ENCODE measurements at regions not wholly inside any gene's neighbourhood (a gene's known extent, or its start where the extent isn't known, plus 50 kb on each side); places are given as distances from the start of the nearest gene placed in this dataset.

DNA sequence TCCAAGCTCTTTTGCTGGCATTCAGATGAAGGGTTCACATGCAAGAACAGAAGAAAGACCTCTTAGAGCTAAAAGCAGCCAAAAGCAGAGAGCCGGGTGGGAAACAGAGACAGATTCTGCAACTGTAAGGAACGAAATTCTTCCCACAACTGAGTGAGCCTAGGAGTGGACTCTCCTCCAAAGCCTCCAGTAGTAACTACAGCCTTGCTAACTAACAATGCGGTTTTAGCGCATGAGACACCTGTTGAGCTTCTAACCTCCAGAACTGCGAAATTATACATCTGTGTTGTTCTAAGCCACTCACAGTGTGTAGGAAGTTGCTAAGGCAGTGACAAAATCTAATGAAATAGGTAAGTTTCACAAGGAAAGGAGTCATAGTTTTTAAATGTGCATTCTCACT, 98.1 kb upstream of the SLITRK1 start:
- H3K27me3 Mint-ChIP-seq: no peaks in the 10 kb centered on the region
- intact Hi-C loops (cut with micrococcal nuclease): no loop called here
- ATAC-seq (ENCODE audit: low read depth) (no peak), DNase-seq (no peak)
- POLR2A ChIA-PET: no interaction called here
- no peaks in the 10 kb centered on the region for H3K4me1 Mint-ChIP-seq
- H3K36me3 Mint-ChIP-seq (ENCODE audit: low read depth): no peaks in the 10 kb centered on the region
- no peak overlapping the region for H3K4me3 Mint-ChIP-seq
- H3K9me3 Mint-ChIP-seq: peaks cover 1% of the 10 kb centered on the region
- CTCF ChIA-PET: no interaction called here
- TF ChIP-seq, protein P1, sequence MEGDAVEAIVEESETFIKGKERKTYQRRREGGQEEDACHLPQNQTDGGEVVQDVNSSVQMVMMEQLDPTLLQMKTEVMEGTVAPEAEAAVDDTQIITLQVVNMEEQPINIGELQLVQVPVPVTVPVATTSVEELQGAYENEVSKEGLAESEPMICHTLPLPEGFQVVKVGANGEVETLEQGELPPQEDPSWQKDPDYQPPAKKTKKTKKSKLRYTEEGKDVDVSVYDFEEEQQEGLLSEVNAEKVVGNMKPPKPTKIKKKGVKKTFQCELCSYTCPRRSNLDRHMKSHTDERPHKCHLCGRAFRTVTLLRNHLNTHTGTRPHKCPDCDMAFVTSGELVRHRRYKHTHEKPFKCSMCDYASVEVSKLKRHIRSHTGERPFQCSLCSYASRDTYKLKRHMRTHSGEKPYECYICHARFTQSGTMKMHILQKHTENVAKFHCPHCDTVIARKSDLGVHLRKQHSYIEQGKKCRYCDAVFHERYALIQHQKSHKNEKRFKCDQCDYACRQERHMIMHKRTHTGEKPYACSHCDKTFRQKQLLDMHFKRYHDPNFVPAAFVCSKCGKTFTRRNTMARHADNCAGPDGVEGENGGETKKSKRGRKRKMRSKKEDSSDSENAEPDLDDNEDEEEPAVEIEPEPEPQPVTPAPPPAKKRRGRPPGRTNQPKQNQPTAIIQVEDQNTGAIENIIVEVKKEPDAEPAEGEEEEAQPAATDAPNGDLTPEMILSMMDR (IDR thresholded peaks at IDR 0.05): no peak
- H3K27ac Mint-ChIP-seq: no peak overlapping the region

DNA sequence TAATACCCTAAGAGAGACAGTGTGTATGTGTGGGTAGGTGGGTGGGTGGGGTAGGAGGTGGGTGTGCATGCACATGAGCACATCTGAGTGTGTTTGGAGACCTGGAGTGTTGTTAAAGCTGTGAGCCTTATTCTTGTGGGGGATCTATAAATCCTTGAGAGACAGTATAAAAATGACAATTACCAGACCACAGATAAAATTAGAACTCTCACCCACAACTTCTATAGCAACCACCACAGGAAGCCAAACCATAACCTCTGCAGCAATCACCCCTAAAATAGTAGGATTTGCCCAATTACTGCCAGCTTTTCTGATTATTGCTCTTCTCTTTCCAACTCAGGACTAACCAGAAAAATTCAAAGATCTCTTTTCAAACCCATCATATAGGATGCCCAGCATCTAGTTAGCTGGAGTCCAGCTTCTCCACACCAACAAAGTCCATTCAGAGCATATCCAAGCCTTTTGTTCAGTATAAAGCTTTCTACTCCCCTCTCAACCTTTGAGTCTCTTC, 93.4 kb upstream of the SLITRK1 start:
- TF ChIP-seq, protein P1 (IDR thresholded peaks at IDR 0.05): no peak
- no peak overlapping the region for H3K27ac Mint-ChIP-seq
- H3K9me3 Mint-ChIP-seq: no peaks in the 10 kb centered on the region
- H3K36me3 Mint-ChIP-seq (ENCODE audit: low read depth): no peaks in the 10 kb centered on the region
- ATAC-seq (ENCODE audit: low read depth) (no peak), DNase-seq (no peak)
- H3K4me3 Mint-ChIP-seq: no peak overlapping the region
- intact Hi-C loops (cut with micrococcal nuclease): no loop called here
- no peaks in the 10 kb centered on the region for H3K4me1 Mint-ChIP-seq
- CTCF ChIA-PET: no interaction called here
- H3K27me3 Mint-ChIP-seq: no peaks in the 10 kb centered on the region
- POLR2A ChIA-PET: no interaction called here

DNA sequence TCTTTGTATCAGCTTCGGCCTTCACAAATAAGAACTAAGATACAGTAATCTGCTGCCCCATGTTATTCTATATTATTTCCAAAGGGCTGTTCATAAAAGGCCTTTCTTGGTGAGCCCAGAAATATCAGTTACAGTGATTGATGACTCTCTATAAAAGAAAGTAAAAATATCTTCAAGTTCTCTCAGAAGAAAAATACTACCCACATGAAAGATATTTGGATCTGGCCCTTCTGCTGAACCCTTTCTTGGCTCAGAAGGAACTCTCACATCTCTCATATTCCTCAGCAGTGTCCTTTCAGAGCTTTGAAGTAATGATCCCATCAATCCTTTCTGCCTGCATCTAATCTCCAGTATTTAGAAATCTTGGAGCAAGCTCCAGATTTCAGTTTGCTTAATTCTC, 76.3 kb upstream of the SLITRK1 start:
- Mint-ChIP-seq H3K36me3 (ENCODE audit: low read depth) (no peaks in the 10 kb centered on the region), H3K4me1 (no peaks in the 10 kb centered on the region), H3K4me3 (no peak overlapping the region), H3K9me3 (no peaks in the 10 kb centered on the region), H3K27me3 (no peaks in the 10 kb centered on the region), H3K27ac (no peak overlapping the region)
- intact Hi-C loops (cut with micrococcal nuclease): no loop called here
- POLR2A ChIA-PET: no interaction called here
- TF ChIP-seq, protein P1 (IDR thresholded peaks at IDR 0.05): no peak
- DNase-seq (no peak), ATAC-seq (ENCODE audit: low read depth) (no peak)
- CTCF ChIA-PET: no interaction called here

DNA sequence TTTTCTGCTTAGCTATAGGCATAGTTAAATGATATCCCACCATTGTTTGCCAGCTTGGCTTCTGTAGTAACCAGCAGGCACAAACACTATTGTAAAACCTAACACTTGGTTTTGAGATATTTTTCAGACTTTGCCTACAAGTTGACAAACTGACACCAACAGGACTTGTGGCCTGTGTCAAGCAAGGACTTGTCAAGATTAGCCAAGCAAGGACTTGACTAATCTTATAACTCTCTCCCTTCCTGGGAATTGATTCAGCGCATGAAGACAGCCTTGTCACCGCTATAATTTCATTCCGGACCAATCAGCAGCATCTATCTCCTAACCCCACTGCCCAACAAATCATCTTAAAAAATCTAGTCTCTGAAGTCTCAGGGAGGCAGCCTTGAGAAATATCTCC, 72.7 kb upstream of the SLITRK1 start:
- intact Hi-C loops (cut with micrococcal nuclease): no loop called here
- H3K27me3 Mint-ChIP-seq: no peaks in the 10 kb centered on the region
- POLR2A ChIA-PET: no interaction called here

DNA sequence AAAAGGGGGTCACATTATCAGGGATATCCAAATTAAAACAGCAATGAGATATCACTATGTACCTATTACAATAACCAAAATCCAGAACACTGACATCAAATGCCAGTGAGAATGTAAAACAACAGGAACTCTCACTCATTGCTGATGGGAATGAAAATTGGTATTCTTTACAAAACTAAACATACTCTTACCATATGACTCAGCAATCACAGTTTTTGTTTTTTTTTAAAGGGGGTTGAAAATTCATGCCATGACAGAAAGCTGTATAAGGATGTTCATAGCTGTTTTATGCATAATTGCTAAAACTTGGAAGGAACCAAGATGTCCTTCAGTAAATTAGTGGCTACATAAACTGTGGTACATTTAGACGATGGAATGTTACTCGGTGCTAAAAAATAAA, 71.6 kb upstream of the SLITRK1 start:
- POLR2A ChIA-PET: no interaction called here
- Mint-ChIP-seq H3K27ac (no peak overlapping the region), H3K27me3 (no peaks in the 10 kb centered on the region), H3K4me1 (no peaks in the 10 kb centered on the region), H3K9me3 (peaks cover 3% of the 10 kb centered on the region), H3K36me3 (ENCODE audit: low read depth) (no peaks in the 10 kb centered on the region), H3K4me3 (no peak overlapping the region)
- DNase-seq (no peak), ATAC-seq (ENCODE audit: low read depth) (no peak)
- CTCF ChIA-PET: no interaction called here
- intact Hi-C loops (cut with micrococcal nuclease): no loop called here
- TF ChIP-seq, protein P1 (IDR thresholded peaks at IDR 0.05): no peak

More for the DNA sequence above, 72.7 kb upstream of the SLITRK1 start:
- ATAC-seq (ENCODE audit: low read depth) (no peak), DNase-seq (no peak)
- TF ChIP-seq, protein P1 (IDR thresholded peaks at IDR 0.05): no peak
- Mint-ChIP-seq H3K9me3 (peaks cover 3% of the 10 kb centered on the region), H3K4me1 (no peaks in the 10 kb centered on the region), H3K4me3 (no peak overlapping the region), H3K36me3 (ENCODE audit: low read depth) (no peaks in the 10 kb centered on the region), H3K27ac (no peak overlapping the region)
- CTCF ChIA-PET: no interaction called here

Measured in activated B cell treated with CpG ODN at 0.5 μM for 24 hours (primary cell).